Neuronal stem cell (in vitro differentiated cells): ENCODE measurements at regions not wholly inside any gene's neighbourhood (a gene's known extent, or its start where the extent isn't known, plus 50 kb on each side); places are given as distances from the start of the nearest gene placed in this dataset.

Experiments used
- DNase-seq: peaks from one replicate; pipeline ENCODE4 v3.0.0-alpha.2; 2013; ENCODE audit warnings: low spot score
- H2AFZ ChIP-seq: one replicate; pipeline ENCODE4 v1.6.1; 2013; ENCODE audit warnings: mild to moderate bottlenecking, low read length, inconsistent platforms
- H2AK5ac ChIP-seq: 2 replicates; pipeline ENCODE4 v1.6.1; 2013; ENCODE audit warnings: low read depth, mild to moderate bottlenecking, inconsistent platforms, low read length, moderate library complexity, mixed read lengths
- H2BK120ac ChIP-seq: 2 replicates; pipeline ENCODE4 v1.6.1; 2013; ENCODE audit warnings: low read depth, mild to moderate bottlenecking, inconsistent platforms, low read length, moderate library complexity, mixed read lengths
- H2BK12ac ChIP-seq: one replicate; pipeline ENCODE4 v1.6.1; 2013; ENCODE audit warnings: low read length, inconsistent platforms
- H2BK15ac ChIP-seq: 2 replicates; pipeline ENCODE4 v1.6.1; 2013; ENCODE audit warnings: mild to moderate bottlenecking, low read length, inconsistent platforms, mixed read lengths
- H2BK5ac ChIP-seq: one replicate; pipeline ENCODE4 v1.6.1; 2013; ENCODE audit warnings: inconsistent platforms, mild to moderate bottlenecking, low read length, moderate library complexity
- H3K14ac ChIP-seq: one replicate; pipeline ENCODE4 v1.6.1; 2013; ENCODE audit warnings: low read length, inconsistent platforms
- H3K18ac ChIP-seq: 2 replicates; pipeline ENCODE4 v1.6.1; 2013; ENCODE audit warnings: low read length, inconsistent platforms
- H3K23ac ChIP-seq: 2 replicates; pipeline ENCODE4 v1.6.1; 2013; ENCODE audit warnings: low read depth, mild to moderate bottlenecking, mixed read lengths, low read length, inconsistent platforms; ENCODE audit not compliant: poor library complexity
- H3K27ac ChIP-seq: replicated peaks from 3 replicates; pipeline ENCODE4 v1.5.1; 2013; ENCODE audit warnings: low read length, inconsistent platforms
- H3K27me3 ChIP-seq, 3 experiments: 2 replicates each; pipeline ENCODE4 v1.6.1; 2013; ENCODE audit warnings: low read length in 3 of 3, mild to moderate bottlenecking in 2 of 3, inconsistent platforms in 1 of 3, low read depth in 1 of 3, mixed read lengths in 1 of 3, moderate library complexity in 1 of 3; ENCODE audit not compliant: control insufficient read depth in 3 of 3, insufficient read depth in 3 of 3
- H3K36me3 ChIP-seq, 2 donors: replicated peaks in 1 of 2; 2 replicates each; pipeline ENCODE4 v1.6.1; 2013; ENCODE audit warnings: low read length in 2 of 2; ENCODE audit not compliant: control insufficient read depth in 2 of 2, insufficient read depth in 2 of 2
- H3K4ac ChIP-seq: 2 replicates; pipeline ENCODE4 v1.6.1; 2013; ENCODE audit warnings: inconsistent platforms, mild to moderate bottlenecking, low read length, moderate library complexity
- H3K4me1 ChIP-seq, 2 donors: 1 replicate in 1 of 2; 2 replicates in 1 of 2; pipeline ENCODE4 v1.6.1; 2013; ENCODE audit warnings: low read length in 2 of 2, low read depth in 1 of 2; ENCODE audit not compliant: control insufficient read depth in 2 of 2, insufficient read depth in 1 of 2
- H3K4me2 ChIP-seq: one replicate; pipeline ENCODE4 v1.6.1; 2013; ENCODE audit warnings: mild to moderate bottlenecking, low read length, inconsistent platforms; ENCODE audit not compliant: insufficient read depth, poor library complexity, severe bottlenecking
- H3K4me3 ChIP-seq, 2 donors: 2 replicates each; pipeline ENCODE4 v1.5.1; 2013; ENCODE audit warnings: low read length in 2 of 2, mild to moderate bottlenecking in 2 of 2, inconsistent platforms in 1 of 2, moderate library complexity in 1 of 2
- H3K79me1 ChIP-seq: one replicate; pipeline ENCODE4 v1.6.1; 2013; ENCODE audit warnings: low read depth, mild to moderate bottlenecking, inconsistent platforms, low read length, moderate library complexity
- H3K9ac ChIP-seq: one replicate; pipeline ENCODE4 v1.6.1; 2013; ENCODE audit warnings: mild to moderate bottlenecking, low read depth, low read length, inconsistent platforms; ENCODE audit not compliant: poor library complexity
- H3K9me3 ChIP-seq, 2 donors: replicated peaks in 1 of 2; 2 replicates each; pipeline versions ENCODE3 to v1.6.1; 2013; ENCODE audit warnings: low read length in 2 of 2, mild to moderate bottlenecking in 2 of 2, inconsistent platforms in 1 of 2, low read depth in 1 of 2, mixed read lengths in 1 of 2, moderate library complexity in 1 of 2; ENCODE audit not compliant: control insufficient read depth in 2 of 2, insufficient read depth in 1 of 2
- H4K8ac ChIP-seq: one replicate; pipeline ENCODE4 v1.6.1; 2013; ENCODE audit warnings: low read depth, mild to moderate bottlenecking, inconsistent platforms, low read length, moderate library complexity
- H4K91ac ChIP-seq: one replicate; pipeline ENCODE4 v1.6.1; 2013; ENCODE audit warnings: low read length, low read depth, mild to moderate bottlenecking, inconsistent platforms; ENCODE audit not compliant: poor library complexity
- WGBS, 2 donors: extraction: QIAGEN DNeasy Blood & Tissue Kit; methylation state at CpG; one replicate each; pipeline ENCODE4 v1.1.7; 2013; ENCODE audit warnings: missing lambda C conversion rate in 2 of 2, mixed read lengths in 1 of 2; ENCODE audit not compliant: insufficient read length in 2 of 2, insufficient replicate concordance in 1 of 2; ENCODE audit errors: extremely low coverage in 2 of 2; 5-methylcytosine and 5-hydroxymethylcytosine counted together

GRCh38 chr13:111548805-111549204 lies 228.4 kb downstream of the TEX29 start:
- DNase-seq = no peak
- H2BK5ac ChIP-seq = no peak overlapping the region
- H2BK15ac ChIP-seq = no peak overlapping the region
- no peak overlapping the region for H3K4ac ChIP-seq
- peak overlapping the region; percentile 39 for H3K18ac ChIP-seq
- no peaks in the 10 kb centered on the region for H3K79me1 ChIP-seq
- no peak overlapping the region for H2BK12ac ChIP-seq
- no peak overlapping the region for H3K14ac ChIP-seq
- no peak overlapping the region for H2AFZ ChIP-seq
- H3K4me2 ChIP-seq = no peak overlapping the region
- H3K4me3 ChIP-seq = no peak overlapping the region
- H3K9me3 ChIP-seq = peaks cover 0 to 4% of the 10 kb centered on the region in 2 donors
- H3K36me3 ChIP-seq = no peaks in the 10 kb centered on the region
- no peak overlapping the region for H4K8ac ChIP-seq
- H3K9ac ChIP-seq = no peak overlapping the region
- H2BK120ac ChIP-seq = no peak overlapping the region
- WGBS, 2 donors = no CpG with 5 or more reads among the region's 10 CpGs
- no peak overlapping the region for H2AK5ac ChIP-seq
- H3K23ac ChIP-seq = no peak overlapping the region
- H3K27me3 ChIP-seq = peaks cover 0 to 9% (median 0%) of the 10 kb centered on the region in 3 experiments
- H4K91ac ChIP-seq = no peak overlapping the region
- H3K27ac ChIP-seq = no peak overlapping the region
- no peaks in the 10 kb centered on the region for H3K4me1 ChIP-seq

GRCh38 chr13:111549464-111549863 lies 229.0 kb downstream of the TEX29 start:
- DNase-seq = no peak
- WGBS, 2 donors = no CpG with 5 or more reads among the region's 2 CpGs

GRCh38 chr13:111550062-111550461 lies 229.6 kb downstream of the TEX29 start:
- H4K8ac ChIP-seq = no peak overlapping the region
- H3K36me3 ChIP-seq = no peaks in the 10 kb centered on the region
- H3K23ac ChIP-seq = no peak overlapping the region
- H3K9ac ChIP-seq = no peak overlapping the region
- H2BK120ac ChIP-seq = no peak overlapping the region
- no peak overlapping the region for H2AFZ ChIP-seq
- peaks cover 0 to 13% (median 0%) of the 10 kb centered on the region in 3 experiments for H3K27me3 ChIP-seq
- no peaks in the 10 kb centered on the region for H3K79me1 ChIP-seq
- peaks cover 0 to 4% of the 10 kb centered on the region in 2 donors for H3K9me3 ChIP-seq
- H3K4me3 ChIP-seq = no peak overlapping the region
- no peak overlapping the region for H2BK5ac ChIP-seq
- no peak overlapping the region for H2AK5ac ChIP-seq
- H2BK12ac ChIP-seq = no peak overlapping the region
- no peak overlapping the region for H3K4ac ChIP-seq
- DNase-seq = no peak
- H3K18ac ChIP-seq = no peak overlapping the region
- H2BK15ac ChIP-seq = no peak overlapping the region
- no peaks in the 10 kb centered on the region for H3K4me1 ChIP-seq
- H3K27ac ChIP-seq = no peak overlapping the region
- H4K91ac ChIP-seq = no peak overlapping the region
- H3K14ac ChIP-seq = no peak overlapping the region
- no peak overlapping the region for H3K4me2 ChIP-seq

More at GRCh38 chr13:111549464-111549863, 229.0 kb downstream of the TEX29 start:
- Histone ChIP-seq H3K18ac (peak overlapping the region; percentile 59), H4K8ac (no peak overlapping the region), H3K27ac (no peak overlapping the region), H2AK5ac (no peak overlapping the region), H2BK5ac (no peak overlapping the region), H3K4me1 (no peaks in the 10 kb centered on the region), H3K23ac (no peak overlapping the region), H3K4ac (no peak overlapping the region), H2BK12ac (no peak overlapping the region), H3K9me3 (peaks cover 0 to 4% of the 10 kb centered on the region in 2 donors), H3K27me3 (peaks cover 0 to 9% (median 0%) of the 10 kb centered on the region in 3 experiments), H4K91ac (no peak overlapping the region), H3K9ac (no peak overlapping the region), H3K36me3 (no peaks in the 10 kb centered on the region), H3K14ac (no peak overlapping the region), H3K4me2 (no peak overlapping the region), H2AFZ (no peak overlapping the region), H2BK15ac (no peak overlapping the region), H2BK120ac (no peak overlapping the region), H3K79me1 (no peaks in the 10 kb centered on the region), H3K4me3 (no peak overlapping the region)

- H4K91ac ChIP-seq = no peak overlapping the region
Observed at GRCh38 chr13:111551204-111551820, 230.9 kb downstream of the TEX29 start.

More at GRCh38 chr13:111551204-111551820, 230.9 kb downstream of the TEX29 start:
- Histone ChIP-seq H3K4me2 (no peak overlapping the region), H3K36me3 (no peaks in the 10 kb centered on the region), H3K27me3 (peaks cover 0 to 13% (median 0%) of the 10 kb centered on the region in 3 experiments), H2BK120ac (no peak overlapping the region), H3K4me1 (no peaks in the 10 kb centered on the region), H2AK5ac (no peak overlapping the region), H3K23ac (no peak overlapping the region), H3K9me3 (peaks cover 0 to 2% of the 10 kb centered on the region in 2 donors), H2BK5ac (no peak overlapping the region), H3K18ac (no peak overlapping the region), H3K27ac (no peak overlapping the region), H3K4me3 (peak overlapping the region in 1 of 2 donors; percentile 63), H4K8ac (no peak overlapping the region), H3K79me1 (no peaks in the 10 kb centered on the region), H3K9ac (no peak overlapping the region), H3K4ac (no peak overlapping the region), H2BK15ac (no peak overlapping the region), H2BK12ac (no peak overlapping the region), H3K14ac (no peak overlapping the region), H2AFZ (no peak overlapping the region)
- DNase-seq = no peak
- WGBS, 2 donors = no CpG with 5 or more reads among the region's 5 CpGs
